Osteoblast (primary cell): ENCODE measurements at regions not wholly inside any gene's neighbourhood (a gene's known extent, or its start where the extent isn't known, plus 50 kb on each side); places are given as distances from the start of the nearest gene placed in this dataset.

Source experiments
- DNase-seq: peaks from one replicate; pipeline ENCODE4 v3.0.0; 2011; ENCODE audit warnings: low spot score, mixed read lengths; ENCODE audit not compliant: insufficient read length; ENCODE audit errors: missing footprints
- H2AFZ ChIP-seq: 2 replicates; pipeline ENCODE4 v1.6.0; 2011; ENCODE audit warnings: mild to moderate bottlenecking, low read length
- H3K27ac ChIP-seq: 2 replicates; pipeline ENCODE4 v1.5.1; 2011; ENCODE audit warnings: mild to moderate bottlenecking, low read depth, low read length, moderate library complexity
- H3K27me3 ChIP-seq: 2 replicates; pipeline ENCODE4 v1.6.0; 2012; ENCODE audit warnings: mild to moderate bottlenecking, control low read depth, inconsistent platforms, low read length, moderate library complexity; ENCODE audit not compliant: insufficient read depth
- H3K36me3 ChIP-seq: 2 replicates; pipeline ENCODE4 v1.5.1; 2011; ENCODE audit warnings: mild to moderate bottlenecking, low read length, control low read depth, moderate library complexity; ENCODE audit not compliant: insufficient read depth
- H3K4me1 ChIP-seq: 2 replicates; pipeline ENCODE4 v1.5.1; 2011; ENCODE audit warnings: mild to moderate bottlenecking, low read length, control low read depth, moderate library complexity; ENCODE audit not compliant: insufficient read depth
- H3K4me2 ChIP-seq: 2 replicates; pipeline ENCODE4 v1.6.0; 2011; ENCODE audit warnings: mild to moderate bottlenecking, low read length; ENCODE audit not compliant: insufficient read depth
- H3K4me3 ChIP-seq: fragments of 200-600 bp; sonication (generic); 3 replicates; pipeline ENCODE4 v1.5.1; 2012; ENCODE audit warnings: mild to moderate bottlenecking, low read length, inconsistent platforms; ENCODE audit not compliant: insufficient read depth
- H3K79me2 ChIP-seq: 2 replicates; pipeline ENCODE4 v1.6.0; 2012; ENCODE audit warnings: mild to moderate bottlenecking, low read length, control low read depth, inconsistent platforms; ENCODE audit not compliant: insufficient read depth
- H3K9me3 ChIP-seq: 2 replicates; pipeline ENCODE4 v1.5.1; 2011; ENCODE audit warnings: low read depth, low read length, control low read depth
- H4K20me1 ChIP-seq: 2 replicates; pipeline ENCODE4 v1.6.0; 2012; ENCODE audit warnings: mild to moderate bottlenecking, low read length, control low read depth; ENCODE audit not compliant: insufficient read depth
- CTCF ChIP-seq: IDR thresholded peaks from 2 replicates; pipeline ENCODE4 v1.5.1; 2011; ENCODE audit warnings: mild to moderate bottlenecking, low read depth, low read length, moderate library complexity; ENCODE audit errors: extremely low read depth

- Histone ChIP-seq H3K4me3 (no peak overlapping the region), H3K36me3 (no peaks in the 10 kb centered on the region), H4K20me1 (no peaks in the 10 kb centered on the region), H2AFZ (no peak overlapping the region), H3K79me2 (no peaks in the 10 kb centered on the region), H3K27ac (no peak overlapping the region), H3K9me3 (peaks cover 2% of the 10 kb centered on the region), H3K27me3 (no peaks in the 10 kb centered on the region), H3K4me1 (no peaks in the 10 kb centered on the region), H3K4me2 (no peak overlapping the region)
- DNase-seq = no peak
- no peak for TF ChIP-seq CTCF
These were observed 568.1 kb upstream of the MKI67 start for GRCh38 chr10:128694168-128694850.

DNA sequence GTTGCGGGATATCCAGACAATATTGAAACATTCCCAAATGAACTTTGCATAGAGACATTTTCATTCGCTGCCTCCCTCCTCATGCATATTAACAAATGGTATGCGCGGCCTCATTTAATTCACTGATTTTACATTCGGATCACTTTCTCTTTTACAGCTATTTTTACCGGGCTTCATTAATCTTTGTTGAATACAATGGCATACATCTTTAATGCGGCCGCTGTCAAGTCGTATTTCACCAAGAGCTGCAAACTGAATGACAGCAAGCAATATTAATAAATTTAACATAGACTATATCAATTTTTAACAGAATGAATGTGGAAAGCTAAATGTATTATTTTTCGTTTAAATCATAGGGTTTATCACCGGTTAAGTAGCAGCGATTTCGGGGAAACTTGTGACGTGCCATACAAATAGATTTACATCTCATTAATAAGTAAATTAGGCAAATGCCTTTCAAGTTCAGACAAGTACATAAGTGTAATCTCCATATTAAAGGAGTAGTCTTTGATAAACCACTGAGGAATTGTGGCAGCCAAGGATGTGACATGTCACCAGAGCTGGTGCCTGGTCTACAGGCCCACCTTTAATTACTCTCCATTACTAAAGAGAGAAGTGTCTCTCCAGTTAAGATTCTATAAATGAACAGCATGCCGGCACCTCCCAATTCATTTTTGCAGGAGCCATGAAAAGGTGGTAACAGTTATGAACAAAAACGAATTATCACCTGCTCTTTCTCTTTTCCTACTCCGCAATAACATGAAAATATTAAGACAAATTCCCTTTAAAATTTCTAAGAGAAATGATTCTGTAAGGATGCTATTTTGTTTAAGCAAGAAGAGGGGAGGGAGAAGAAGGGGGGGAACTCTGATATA lies 568.9 kb upstream of the MKI67 start:
- H4K20me1 ChIP-seq = no peaks in the 10 kb centered on the region

GRCh38 chr10:128695931-128696330 lies 569.7 kb upstream of the MKI67 start:
- H4K20me1 ChIP-seq = no peaks in the 10 kb centered on the region
- H3K36me3 ChIP-seq = no peaks in the 10 kb centered on the region
- H3K4me1 ChIP-seq = no peaks in the 10 kb centered on the region
- no peak overlapping the region for H2AFZ ChIP-seq
- no peak overlapping the region for H3K4me2 ChIP-seq
- no peak overlapping the region for H3K4me3 ChIP-seq
- H3K9me3 ChIP-seq = peaks cover 2% of the 10 kb centered on the region
- TF ChIP-seq CTCF = no peak
- DNase-seq = no peak
- no peaks in the 10 kb centered on the region for H3K79me2 ChIP-seq
- no peak overlapping the region for H3K27ac ChIP-seq
- no peaks in the 10 kb centered on the region for H3K27me3 ChIP-seq

More for the DNA sequence above, 568.9 kb upstream of the MKI67 start:
- Histone ChIP-seq H3K4me2 (no peak overlapping the region), H3K27me3 (no peaks in the 10 kb centered on the region), H3K4me3 (no peak overlapping the region), H3K79me2 (no peaks in the 10 kb centered on the region), H3K9me3 (peaks cover 2% of the 10 kb centered on the region), H2AFZ (no peak overlapping the region), H3K4me1 (no peaks in the 10 kb centered on the region), H3K27ac (no peak overlapping the region), H3K36me3 (no peaks in the 10 kb centered on the region)
- TF ChIP-seq CTCF = no peak
- DNase-seq = no peak

- Histone ChIP-seq H3K4me2 (no peak overlapping the region), H2AFZ (no peak overlapping the region), H3K4me3 (no peak overlapping the region), H3K27me3 (no peaks in the 10 kb centered on the region), H3K9me3 (peaks cover 2% of the 10 kb centered on the region), H4K20me1 (no peaks in the 10 kb centered on the region), H3K4me1 (no peaks in the 10 kb centered on the region), H3K36me3 (no peaks in the 10 kb centered on the region), H3K27ac (no peak overlapping the region), H3K79me2 (no peaks in the 10 kb centered on the region)
- no peak for TF ChIP-seq CTCF
- DNase-seq = no peak
These were observed 571.2 kb upstream of the MKI67 start for GRCh38 chr10:128697437-128697836.
